Neural progenitor cell (in vitro differentiated cells): ENCODE measurements at regions not wholly inside any gene's neighbourhood (a gene's known extent, or its start where the extent isn't known, plus 50 kb on each side); places are given as distances from the start of the nearest gene placed in this dataset.
"Not testable (repeated sequence)": the region's sequence is repeated elsewhere in the genome, so short reads cannot be mapped to it uniquely, and the experiment has no call there.

ENCODE experiments used
- CTCF ChIP-seq: fragments of 200-600 bp; sonication (generic); IDR thresholded peaks from 2 replicates; pipeline ENCODE4 v1.5.1; 2017; ENCODE audit warnings: antibody characterized with exemption, mild to moderate bottlenecking
- EZH2 ChIP-seq: fragments of 200-600 bp; sonication (generic); IDR thresholded peaks from 2 replicates; pipeline ENCODE4 v1.6.1; 2017; ENCODE audit warnings: antibody characterized with exemption, mild to moderate bottlenecking, moderate library complexity

GRCh38 chr3:195659136-195659533 is 61.6 kb upstream of the MUC20 start:
- not testable (repeated sequence) for TF ChIP-seq EZH2, CTCF
